Ishikawa (cell line): ENCODE measurements at regions not wholly inside any gene's neighbourhood (a gene's known extent, or its start where the extent isn't known, plus 50 kb on each side); places are given as distances from the start of the nearest gene placed in this dataset.

ENCODE experiments used
- CEBPB ChIP-seq: IDR thresholded peaks from 2 replicates; pipeline ENCODE4 v1.6.1; 2012
- CREB1 ChIP-seq: IDR thresholded peaks from 2 replicates; pipeline ENCODE4 v1.6.1; 2012; ENCODE audit warnings: low read depth
- EGR1 ChIP-seq: IDR thresholded peaks from 2 replicates; pipeline ENCODE4 v1.6.1; 2012
- EP300 ChIP-seq: IDR thresholded peaks from 2 replicates; pipeline ENCODE4 v1.6.1; 2012; ENCODE audit warnings: borderline replicate concordance
- FOXM1 ChIP-seq: IDR thresholded peaks from 2 replicates; pipeline ENCODE4 v1.6.1; 2012; ENCODE audit warnings: low read depth, borderline replicate concordance
- MAX ChIP-seq: IDR thresholded peaks from 2 replicates; pipeline ENCODE4 v1.6.1; 2012
- NFIC ChIP-seq: IDR thresholded peaks from 2 replicates; pipeline ENCODE4 v1.6.1; 2012
- RAD21 ChIP-seq: IDR thresholded peaks from 2 replicates; pipeline ENCODE4 v1.6.1; 2012; ENCODE audit warnings: low read depth
- REST ChIP-seq: IDR thresholded peaks from 2 replicates; pipeline ENCODE4 v1.6.1; 2012; ENCODE audit warnings: low read depth, mild to moderate bottlenecking
- TAF1 ChIP-seq: IDR thresholded peaks from 2 replicates; pipeline ENCODE4 v1.6.1; 2012; ENCODE audit warnings: low read depth, mild to moderate bottlenecking
- TCF12 ChIP-seq: IDR thresholded peaks from 2 replicates; pipeline ENCODE4 v1.6.1; 2012; ENCODE audit warnings: low read depth
- TEAD4 ChIP-seq: IDR thresholded peaks from 2 replicates; pipeline ENCODE4 v1.6.1; 2012
- USF1 ChIP-seq: IDR thresholded peaks from 2 replicates; pipeline ENCODE4 v1.6.1; 2012
- YY1 ChIP-seq: IDR thresholded peaks from 2 replicates; pipeline ENCODE4 v1.6.1; 2012; ENCODE audit warnings: low read depth
- ZBTB7A ChIP-seq: IDR thresholded peaks from 2 replicates; pipeline ENCODE4 v1.6.1; 2012; ENCODE audit warnings: low read depth

- TF ChIP-seq CREB1: no peak
- no peak for TF ChIP-seq FOXM1
Measured at GRCh38 chr15:54960266-54960665, 236.5 kb downstream of the RSL24D1 start.

GRCh38 chr15:54941417-54941816, 255.3 kb downstream of the RSL24D1 start:
- TF ChIP-seq TCF12: no peak
- TF ChIP-seq EGR1: no peak
- TF ChIP-seq MAX: no peak
- no peak for TF ChIP-seq USF1
- TF ChIP-seq CREB1: no peak
- no peak for TF ChIP-seq NFIC
- no peak for TF ChIP-seq CEBPB
- no peak for TF ChIP-seq ZBTB7A
- no peak for TF ChIP-seq FOXM1
- TF ChIP-seq TEAD4: no peak
- TF ChIP-seq RAD21: no peak
- TF ChIP-seq YY1: no peak

- no peak for TF ChIP-seq FOXM1
Measured at GRCh38 chr15:54917312-54917711, 279.4 kb downstream of the RSL24D1 start.

- TF ChIP-seq MAX (no peak), USF1 (no peak), EGR1 (no peak), EP300 (no peak), CEBPB (no peak), CREB1 (no peak), YY1 (no peak), REST (no peak), FOXM1 (no peak), RAD21 (no peak)
Measured at GRCh38 chr15:54915380-54915779, 281.4 kb downstream of the RSL24D1 start.

GRCh38 chr15:54884312-54884711, 312.4 kb downstream of the RSL24D1 start:
- TF ChIP-seq YY1 (no peak), NFIC (no peak), REST (no peak), EP300 (no peak), FOXM1 (no peak), TAF1 (no peak), TCF12 (no peak), ZBTB7A (no peak)

GRCh38 chr15:54859982-54860381, 336.8 kb downstream of the RSL24D1 start:
- no peak for TF ChIP-seq RAD21
- no peak for TF ChIP-seq USF1
- TF ChIP-seq TAF1: no peak
- no peak for TF ChIP-seq ZBTB7A
- TF ChIP-seq EGR1: no peak
- no peak for TF ChIP-seq CREB1
- no peak for TF ChIP-seq REST
- TF ChIP-seq CEBPB: no peak
- TF ChIP-seq MAX: no peak
- no peak for TF ChIP-seq FOXM1
- no peak for TF ChIP-seq YY1
- no peak for TF ChIP-seq EP300
- TF ChIP-seq NFIC: no peak
- no peak for TF ChIP-seq TEAD4
